Osteocyte (in vitro differentiated cells): ENCODE measurements at regions not wholly inside any gene's neighbourhood (a gene's known extent, or its start where the extent isn't known, plus 50 kb on each side); places are given as distances from the start of the nearest gene placed in this dataset.

Experiments used
- DNase-seq: peaks from one replicate; pipeline ENCODE4 v3.0.0; 2021; ENCODE audit warnings: mixed read lengths; ENCODE audit not compliant: unreplicated experiment; ENCODE audit errors: extremely low spot score
- H3K27ac Mint-ChIP-seq: one replicate; pipeline ENCODE4 v1.8.0; 2021; ENCODE audit warnings: mild to moderate bottlenecking, mixed read lengths; ENCODE audit not compliant: unreplicated experiment
- H3K27me3 Mint-ChIP-seq: one replicate; pipeline ENCODE4 v1.8.0; 2021; ENCODE audit warnings: mixed read lengths; ENCODE audit not compliant: unreplicated experiment
- H3K36me3 Mint-ChIP-seq: one replicate; pipeline ENCODE4 v1.8.0; 2021; ENCODE audit warnings: mixed read lengths; ENCODE audit not compliant: unreplicated experiment
- H3K4me1 Mint-ChIP-seq: one replicate; pipeline ENCODE4 v1.8.0; 2021; ENCODE audit warnings: mixed read lengths; ENCODE audit not compliant: unreplicated experiment
- H3K4me3 Mint-ChIP-seq: one replicate; pipeline ENCODE4 v1.8.0; 2021; ENCODE audit warnings: mild to moderate bottlenecking, moderate library complexity, mixed read lengths; ENCODE audit not compliant: unreplicated experiment
- H3K9me3 Mint-ChIP-seq: one replicate; pipeline ENCODE4 v1.8.0; 2021; ENCODE audit warnings: mixed read lengths; ENCODE audit not compliant: unreplicated experiment
- TF ChIP-seq, protein P1 (sequence below): fragments of 200-600 bp; sonication (generic); IDR thresholded peaks from 2 replicates; pipeline ENCODE4 v1.5.0; 2021; ENCODE audit warnings: antibody characterized with exemption, mild to moderate bottlenecking, moderate library complexity

GRCh38 chr2:79383681-79384080 lies 129.2 kb upstream of the CTNNA2 start:
- DNase-seq, result no peak
- no peak overlapping the region for H3K27ac Mint-ChIP-seq
- H3K36me3 Mint-ChIP-seq, result no peaks in the 10 kb centered on the region
- TF ChIP-seq, protein P1, sequence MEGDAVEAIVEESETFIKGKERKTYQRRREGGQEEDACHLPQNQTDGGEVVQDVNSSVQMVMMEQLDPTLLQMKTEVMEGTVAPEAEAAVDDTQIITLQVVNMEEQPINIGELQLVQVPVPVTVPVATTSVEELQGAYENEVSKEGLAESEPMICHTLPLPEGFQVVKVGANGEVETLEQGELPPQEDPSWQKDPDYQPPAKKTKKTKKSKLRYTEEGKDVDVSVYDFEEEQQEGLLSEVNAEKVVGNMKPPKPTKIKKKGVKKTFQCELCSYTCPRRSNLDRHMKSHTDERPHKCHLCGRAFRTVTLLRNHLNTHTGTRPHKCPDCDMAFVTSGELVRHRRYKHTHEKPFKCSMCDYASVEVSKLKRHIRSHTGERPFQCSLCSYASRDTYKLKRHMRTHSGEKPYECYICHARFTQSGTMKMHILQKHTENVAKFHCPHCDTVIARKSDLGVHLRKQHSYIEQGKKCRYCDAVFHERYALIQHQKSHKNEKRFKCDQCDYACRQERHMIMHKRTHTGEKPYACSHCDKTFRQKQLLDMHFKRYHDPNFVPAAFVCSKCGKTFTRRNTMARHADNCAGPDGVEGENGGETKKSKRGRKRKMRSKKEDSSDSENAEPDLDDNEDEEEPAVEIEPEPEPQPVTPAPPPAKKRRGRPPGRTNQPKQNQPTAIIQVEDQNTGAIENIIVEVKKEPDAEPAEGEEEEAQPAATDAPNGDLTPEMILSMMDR, result no peak
- H3K9me3 Mint-ChIP-seq, result peaks cover 20% of the 10 kb centered on the region
- H3K4me1 Mint-ChIP-seq, result no peaks in the 10 kb centered on the region
- no peak overlapping the region for H3K4me3 Mint-ChIP-seq
- H3K27me3 Mint-ChIP-seq, result no peaks in the 10 kb centered on the region

DNA sequence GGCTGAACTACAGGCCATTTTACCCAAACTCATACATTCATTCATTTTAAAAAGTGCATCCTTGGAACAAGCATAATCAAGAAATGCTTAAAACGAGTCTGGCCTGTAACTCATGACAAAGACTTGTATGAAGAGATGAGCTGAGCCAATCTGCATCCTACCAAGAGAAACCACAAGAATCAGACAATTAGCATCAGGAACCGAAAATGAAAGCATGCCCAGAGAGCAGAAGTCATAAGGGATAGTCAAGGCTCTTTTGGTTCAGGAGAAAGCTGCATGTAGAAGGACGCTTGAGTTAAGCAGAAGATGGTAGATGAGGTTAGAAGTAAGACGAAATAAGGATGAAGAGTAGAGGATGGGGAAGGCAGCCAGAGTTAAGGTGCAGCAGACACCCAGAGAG lies 137.0 kb upstream of the CTNNA2 start:
- DNase-seq, result no peak
- H3K36me3 Mint-ChIP-seq, result no peaks in the 10 kb centered on the region
- peaks cover 5% of the 10 kb centered on the region for H3K9me3 Mint-ChIP-seq
- no peak overlapping the region for H3K4me3 Mint-ChIP-seq
- TF ChIP-seq, protein P1, result no peak
- no peaks in the 10 kb centered on the region for H3K4me1 Mint-ChIP-seq
- H3K27me3 Mint-ChIP-seq, result no peaks in the 10 kb centered on the region
- H3K27ac Mint-ChIP-seq, result no peak overlapping the region

DNA sequence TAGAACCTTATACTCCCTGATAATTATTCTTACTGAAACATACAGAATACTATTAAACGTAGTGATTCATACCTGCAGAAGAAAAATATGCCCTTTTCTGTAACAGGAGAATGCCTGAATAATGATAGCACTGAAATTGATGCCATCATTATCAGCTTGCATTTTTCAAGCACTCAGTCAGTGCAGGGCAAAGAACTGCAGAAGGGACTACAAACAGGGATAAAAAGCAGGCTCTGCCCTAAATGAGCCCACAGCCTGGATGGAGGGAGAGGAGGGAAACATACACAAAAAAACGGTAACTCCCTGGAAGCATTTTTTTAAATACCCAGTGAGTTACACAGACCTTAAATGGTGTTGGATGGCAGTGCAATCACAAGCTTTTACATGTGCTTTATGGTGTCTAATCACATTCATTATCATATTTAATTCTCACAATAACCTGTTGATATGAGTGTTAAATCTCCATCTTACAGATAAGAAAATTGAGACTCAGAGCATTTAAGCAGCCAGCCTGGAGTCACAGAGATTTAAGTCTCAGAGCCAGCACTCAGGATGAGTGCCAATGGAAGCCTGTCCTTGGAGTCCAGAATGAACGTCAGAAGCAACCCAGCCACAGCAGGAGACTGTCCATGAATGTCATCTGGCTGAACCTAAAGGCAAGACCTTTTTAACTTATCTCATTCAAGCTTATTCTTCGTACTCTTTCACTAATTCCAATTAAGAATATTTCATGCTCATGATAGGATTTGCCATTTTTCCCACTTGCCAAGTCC lies 139.3 kb upstream of the CTNNA2 start:
- no peaks in the 10 kb centered on the region for H3K27me3 Mint-ChIP-seq
- TF ChIP-seq, protein P1, result no peak
- DNase-seq, result no peak
- peaks cover 4% of the 10 kb centered on the region for H3K9me3 Mint-ChIP-seq
- no peak overlapping the region for H3K27ac Mint-ChIP-seq
- no peak overlapping the region for H3K4me3 Mint-ChIP-seq
- no peaks in the 10 kb centered on the region for H3K36me3 Mint-ChIP-seq
- H3K4me1 Mint-ChIP-seq, result no peaks in the 10 kb centered on the region

DNA sequence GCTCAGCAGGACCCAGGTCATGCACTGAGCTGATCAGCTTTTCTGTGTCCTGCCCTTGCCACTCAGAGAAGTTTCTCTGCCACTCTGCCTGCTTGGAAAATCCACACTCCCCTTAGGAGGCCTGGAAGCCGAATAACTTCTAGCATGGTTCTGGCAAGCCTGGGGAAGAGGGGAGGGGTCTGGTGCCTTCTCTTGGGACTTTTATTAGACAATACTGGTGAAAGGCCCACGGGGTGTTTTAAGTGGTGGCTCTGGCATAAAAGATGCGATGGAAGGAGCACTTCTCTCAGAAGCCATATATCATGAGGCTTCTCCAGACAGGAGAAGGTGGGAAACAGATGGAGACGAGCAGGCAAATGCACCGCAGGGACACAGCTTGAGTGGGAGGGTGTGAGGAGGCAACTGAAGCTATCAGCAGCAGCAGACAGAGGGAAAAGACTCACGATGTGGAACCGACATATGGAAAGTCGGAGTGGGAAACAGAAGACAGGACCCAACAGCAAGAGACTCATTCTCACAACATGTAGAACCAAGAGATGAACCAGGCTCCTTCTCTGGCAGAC lies 141.8 kb upstream of the CTNNA2 start:
- no peak for DNase-seq
- no peak overlapping the region for H3K27ac Mint-ChIP-seq
- H3K9me3 Mint-ChIP-seq, result peaks cover 8% of the 10 kb centered on the region
- no peaks in the 10 kb centered on the region for H3K36me3 Mint-ChIP-seq
- TF ChIP-seq, protein P1, result no peak
- no peaks in the 10 kb centered on the region for H3K27me3 Mint-ChIP-seq
- no peak overlapping the region for H3K4me3 Mint-ChIP-seq
- no peaks in the 10 kb centered on the region for H3K4me1 Mint-ChIP-seq

GRCh38 chr2:79369127-79369526 lies 143.7 kb upstream of the CTNNA2 start:
- H3K27ac Mint-ChIP-seq, result no peak overlapping the region
- TF ChIP-seq, protein P1, result no peak

More at GRCh38 chr2:79369127-79369526, 143.7 kb upstream of the CTNNA2 start:
- H3K4me1 Mint-ChIP-seq, result no peaks in the 10 kb centered on the region
- no peaks in the 10 kb centered on the region for H3K36me3 Mint-ChIP-seq
- no peak overlapping the region for H3K4me3 Mint-ChIP-seq
- H3K9me3 Mint-ChIP-seq, result peaks cover 8% of the 10 kb centered on the region
- no peak for DNase-seq
- no peaks in the 10 kb centered on the region for H3K27me3 Mint-ChIP-seq
